ENCODE measurements at regions not wholly inside any gene's neighbourhood (a gene's known extent, or its start where the extent isn't known, plus 50 kb on each side); places are given as distances from the start of the nearest gene placed in this dataset.
"Not testable (repeated sequence)": the region's sequence is repeated elsewhere in the genome, so short reads cannot be mapped to it uniquely, and the experiment has no call there.

DNA sequence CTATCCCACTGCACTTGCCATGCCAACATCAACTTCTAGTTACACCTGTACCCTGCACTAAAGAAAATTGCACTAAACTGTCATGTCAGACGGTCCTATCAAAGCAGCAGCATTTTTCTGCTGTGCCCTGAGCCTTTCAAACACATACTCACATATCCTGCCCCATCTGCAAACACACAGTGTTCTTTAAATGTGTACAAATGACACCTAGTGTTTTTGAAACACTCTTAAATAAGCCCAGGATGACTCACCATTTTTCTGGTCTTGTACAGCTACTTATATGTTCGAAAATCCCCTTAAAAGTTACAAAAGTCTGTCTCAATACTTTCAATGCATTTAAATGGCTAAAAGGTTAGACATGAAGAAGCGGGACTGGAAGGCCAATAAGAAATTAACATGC lies 346.7 kb upstream of the PPARGC1A start:
- DNase-seq, result no peak

- DNase-seq, result no peak
Measured at GRCh38 chr4:24236120-24236519, 346.3 kb upstream of the PPARGC1A start.

DNA sequence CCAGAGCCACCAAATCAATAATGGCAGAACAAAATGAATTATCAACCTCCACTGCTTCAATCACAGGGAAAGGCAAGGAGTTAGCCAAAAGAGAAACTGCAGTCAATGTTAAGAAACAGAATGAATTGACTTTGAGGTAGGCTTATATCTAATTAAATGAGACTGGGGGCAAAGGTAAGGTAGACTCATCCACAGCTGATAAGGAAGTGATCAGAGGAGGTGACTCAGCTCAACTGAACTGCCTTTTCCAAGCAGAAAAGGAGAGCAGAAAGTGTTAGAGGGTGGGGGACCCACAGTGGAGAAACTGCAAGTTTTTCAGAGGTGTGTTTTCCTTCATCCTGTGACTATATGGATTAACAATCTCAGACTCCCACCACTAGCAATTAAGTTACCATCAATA lies 345.8 kb upstream of the PPARGC1A start:
- DNase-seq, result no peak

- no peak for DNase-seq
Measured at GRCh38 chr4:24234288-24234848, 344.5 kb upstream of the PPARGC1A start.

DNA sequence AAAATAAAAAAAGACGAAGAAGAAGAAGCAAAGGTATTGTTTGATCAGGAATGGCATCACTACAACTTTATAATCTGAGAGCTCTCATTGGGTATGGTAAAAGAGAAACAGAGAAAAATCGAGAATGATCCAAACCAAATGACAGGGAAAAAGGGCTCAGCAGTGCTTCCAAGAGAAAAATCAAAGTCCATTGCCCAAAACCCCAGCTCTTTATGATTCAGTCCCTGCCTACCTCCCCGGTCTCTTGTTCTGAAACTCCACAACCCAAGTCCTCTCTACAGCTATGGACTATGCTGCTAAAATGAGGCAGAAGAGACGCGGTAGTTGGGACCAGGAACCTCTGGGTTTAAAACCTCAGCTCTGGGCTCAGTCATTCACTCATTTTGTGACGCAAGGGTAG lies 341.1 kb upstream of the PPARGC1A start:
- DNase-seq, result no peak

- DNase-seq, result no peak
Measured at GRCh38 chr4:24229978-24230377, 340.1 kb upstream of the PPARGC1A start.

- DNase-seq, result no peak
Measured at GRCh38 chr4:24228692-24229091, 338.8 kb upstream of the PPARGC1A start.

GRCh38 chr4:24226667-24227066 lies 336.8 kb upstream of the PPARGC1A start:
- DNase-seq, result no peak

GRCh38 chr4:24226023-24226422 lies 336.2 kb upstream of the PPARGC1A start:
- no peak for DNase-seq

DNA sequence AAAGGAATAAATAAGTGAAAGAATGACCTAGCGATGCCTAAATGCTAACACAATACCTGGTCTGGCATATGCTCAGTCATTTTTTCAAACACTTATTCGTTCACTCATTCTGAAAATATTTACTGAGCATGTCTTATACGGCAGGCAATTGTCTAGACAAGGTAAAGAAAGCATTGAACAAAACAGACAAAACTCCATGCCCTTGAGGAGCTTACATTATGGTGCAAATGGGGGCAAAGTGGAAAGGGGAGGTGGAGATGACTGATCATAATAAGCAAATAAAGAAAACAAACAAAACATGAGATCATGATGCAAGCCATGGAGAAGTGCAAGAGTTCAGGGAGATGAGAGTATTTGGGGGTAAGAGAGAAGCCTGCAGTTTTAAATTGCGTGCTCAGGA lies 334.6 kb upstream of the PPARGC1A start:
- no peak for DNase-seq

- no peak for DNase-seq
Measured at GRCh38 chr4:24219209-24219608, 329.4 kb upstream of the PPARGC1A start.

DNA sequence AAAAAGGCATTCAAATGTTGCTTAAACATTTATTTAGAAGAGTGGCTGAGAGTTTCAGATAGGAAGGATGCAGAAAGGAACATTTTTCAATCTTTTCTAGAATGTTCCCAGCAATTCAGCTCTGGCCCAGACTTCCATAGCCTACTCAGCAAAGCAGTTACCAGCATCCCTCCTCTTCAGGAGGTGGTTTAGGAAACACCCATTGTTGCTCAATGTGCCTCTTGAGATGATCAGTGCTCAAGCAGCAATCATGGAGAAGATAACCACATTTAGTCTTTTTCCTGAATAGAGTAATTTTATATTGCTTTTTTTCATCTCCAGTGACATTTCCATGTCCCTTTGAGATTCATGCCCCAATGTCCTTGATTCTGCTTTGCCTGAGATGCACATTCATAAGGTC lies 328.7 kb upstream of the PPARGC1A start:
- DNase-seq, result no peak

GRCh38 chr4:24214796-24215195 lies 324.9 kb upstream of the PPARGC1A start:
- DNase-seq, result no peak

DNA sequence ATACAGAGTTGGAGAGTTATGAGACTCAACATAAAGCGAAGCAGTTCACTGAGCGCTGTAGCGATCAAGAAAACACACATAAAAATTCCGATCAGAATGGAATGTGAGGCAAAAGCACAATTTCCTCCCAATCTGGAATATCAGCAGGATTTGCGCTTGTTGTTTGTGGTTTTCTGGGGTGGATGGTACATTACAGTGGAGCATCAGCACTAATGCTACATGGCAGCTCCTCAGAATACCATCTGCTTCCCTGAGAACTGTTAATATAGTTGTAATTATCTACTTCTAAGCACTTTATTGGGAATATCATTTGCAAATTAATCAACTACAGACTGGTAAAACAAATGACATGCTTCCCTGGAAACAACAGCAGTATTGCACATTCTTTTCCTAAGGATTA lies 324.1 kb upstream of the PPARGC1A start:
- DNase-seq, result no peak

GRCh38 chr4:24212642-24213041 lies 322.8 kb upstream of the PPARGC1A start:
- DNase-seq, result no peak

DNA sequence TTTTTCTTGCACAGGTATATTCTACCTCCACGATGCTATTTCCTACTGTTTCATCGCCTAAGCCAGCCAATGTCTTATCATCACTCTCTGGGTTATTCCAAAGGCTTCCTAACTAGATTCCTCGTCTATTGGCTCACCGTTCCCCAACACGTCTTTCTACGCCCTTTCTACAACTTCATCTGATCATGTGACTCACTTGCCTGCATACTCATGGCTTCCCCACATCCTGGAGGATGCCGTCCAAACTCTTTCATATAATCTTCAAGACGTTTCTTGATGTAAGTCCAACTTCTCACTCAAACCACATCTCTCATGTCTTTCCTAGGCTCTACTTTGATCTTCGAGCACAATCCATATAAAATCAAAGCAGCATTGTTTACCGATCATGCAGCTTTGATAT lies 322.0 kb upstream of the PPARGC1A start:
- no peak for DNase-seq

DNA sequence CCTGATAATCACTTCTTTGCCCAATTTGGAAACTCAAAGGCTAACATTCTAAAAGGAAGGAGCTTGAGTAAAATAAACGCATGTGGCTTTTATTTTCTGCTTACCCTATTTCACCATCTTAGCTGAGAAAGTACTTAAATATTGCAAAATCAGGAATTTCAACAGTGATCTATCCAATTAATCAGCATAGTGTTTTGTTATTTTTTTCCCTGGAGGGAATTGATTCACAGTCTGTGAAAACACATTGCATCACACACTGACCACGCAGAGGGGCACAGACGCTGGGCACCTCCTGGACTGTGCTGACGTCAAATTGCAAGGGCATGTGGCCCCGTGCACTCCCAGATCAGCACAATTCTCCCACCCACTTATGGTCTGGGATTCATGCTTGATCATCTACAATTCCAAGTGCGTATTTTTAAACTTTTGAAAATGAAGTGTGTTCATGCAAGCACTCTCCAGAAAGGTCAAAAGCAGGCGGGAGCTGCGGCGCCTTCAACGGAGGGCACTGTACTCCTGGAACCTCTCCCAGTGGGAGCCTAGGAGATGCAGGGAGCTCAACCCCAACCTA lies 320.6 kb upstream of the PPARGC1A start:
- DNase-seq, result no peak

- DNase-seq, result no peak
Measured at GRCh38 chr4:24209906-24210305, 320.1 kb upstream of the PPARGC1A start.

DNA sequence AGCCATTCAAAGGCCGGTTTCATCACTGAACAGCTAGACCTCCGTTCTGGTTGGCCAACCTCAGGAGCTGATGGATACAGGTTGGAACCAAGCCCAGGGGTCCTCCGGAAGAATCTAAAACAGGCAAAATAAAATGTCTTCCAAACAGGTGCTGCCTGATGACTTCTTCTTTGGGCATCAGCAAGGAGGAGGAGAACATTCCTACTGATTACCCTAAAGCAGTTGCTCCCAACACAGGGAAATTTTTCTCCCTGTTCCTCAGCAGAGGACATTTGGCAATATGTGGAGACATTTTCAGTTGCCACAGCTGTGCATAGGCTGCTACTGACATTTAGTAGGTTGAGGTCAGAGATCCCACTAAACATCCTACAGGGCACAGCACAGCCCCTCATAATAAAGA lies 319.3 kb upstream of the PPARGC1A start:
- no peak for DNase-seq

GRCh38 chr4:24208691-24209090 lies 318.8 kb upstream of the PPARGC1A start:
- DNase-seq, result no peak

GRCh38 chr4:24204708-24205107 lies 314.9 kb upstream of the PPARGC1A start:
- not testable (repeated sequence) for DNase-seq

- no peak for DNase-seq
Measured at GRCh38 chr4:24203926-24204325, 314.1 kb upstream of the PPARGC1A start.

- no peak for DNase-seq
Measured at GRCh38 chr4:24202579-24202978, 312.7 kb upstream of the PPARGC1A start.

GRCh38 chr4:24197955-24198354 lies 308.1 kb upstream of the PPARGC1A start:
- DNase-seq, result no peak

DNA sequence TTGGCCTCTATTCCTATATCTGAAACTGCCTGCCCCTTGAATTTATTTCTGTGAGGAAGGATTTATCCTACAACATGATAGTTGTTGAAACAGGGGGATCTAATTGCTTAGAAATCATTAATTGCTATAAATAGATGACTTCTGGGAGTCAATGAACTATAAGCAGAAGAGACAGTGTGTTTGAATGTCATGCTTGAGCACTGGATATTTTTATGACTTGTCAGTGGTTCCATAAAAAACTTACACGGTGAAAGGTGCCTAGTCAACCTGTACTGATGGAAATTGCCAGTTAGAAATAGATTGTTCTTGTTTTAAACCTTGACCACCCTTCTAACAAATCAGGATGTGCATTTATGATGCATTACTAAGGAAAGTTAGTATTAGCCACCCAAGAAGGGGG lies 306.9 kb upstream of the PPARGC1A start:
- no peak for DNase-seq
